Natural killer cell (primary cell): ENCODE measurements at regions not wholly inside any gene's neighbourhood (a gene's known extent, or its start where the extent isn't known, plus 50 kb on each side); places are given as distances from the start of the nearest gene placed in this dataset.

Experiments
- ATAC-seq, 3 donors: fragments of 150-1000 bp in 2 of 3; fragments of 200-7000 bp in 1 of 3; cut with Tn5 transposase; 1 replicate in 1 of 3; 2 replicates in 2 of 3; pipeline ENCODE4 v1.10.0; 2021; ENCODE audit warnings: mild to moderate bottlenecking in 2 of 3, moderate library complexity in 2 of 3
- DNase-seq, 2 donors: peaks; one replicate each; pipeline versions ENCODE4 v3.0.0 to v3.0.0-alpha.2; 2013 to 2021; ENCODE audit warnings: mixed read lengths in 1 of 2
- H3K27ac ChIP-seq: one replicate; pipeline ENCODE4 v1.5.1; 2013; ENCODE audit warnings: mild to moderate bottlenecking, low read length
- H3K27me3 ChIP-seq: one replicate; pipeline ENCODE4 v1.6.1; 2013; ENCODE audit warnings: low read length; ENCODE audit not compliant: control insufficient read depth, insufficient read depth
- H3K36me3 ChIP-seq: one replicate; pipeline ENCODE4 v1.6.1; 2013; ENCODE audit warnings: low read length; ENCODE audit not compliant: control insufficient read depth, insufficient read depth
- H3K4me1 ChIP-seq: one replicate; pipeline ENCODE4 v1.6.1; 2013; ENCODE audit warnings: low read length; ENCODE audit not compliant: control insufficient read depth, insufficient read depth
- H3K4me3 ChIP-seq: one replicate; pipeline ENCODE4 v1.5.1; 2013; ENCODE audit warnings: low read length
- H3K9me3 ChIP-seq: one replicate; pipeline ENCODE4 v1.6.1; 2013; ENCODE audit warnings: low read length; ENCODE audit not compliant: control insufficient read depth, insufficient read depth
- H3K27ac Mint-ChIP-seq, 2 donors: one replicate each; pipeline ENCODE4 v1.8.0; 2022; ENCODE audit warnings: mild to moderate bottlenecking in 2 of 2, mixed read lengths in 2 of 2, moderate library complexity in 1 of 2
- H3K27me3 Mint-ChIP-seq, 2 donors: one replicate each; pipeline ENCODE4 v1.8.0; 2022; ENCODE audit warnings: low read depth in 2 of 2, mixed read lengths in 2 of 2
- H3K36me3 Mint-ChIP-seq: one replicate; pipeline ENCODE4 v1.8.0; 2022; ENCODE audit warnings: mixed read lengths
- H3K4me1 Mint-ChIP-seq, 2 donors: one replicate each; pipeline ENCODE4 v1.8.0; 2022; ENCODE audit warnings: mixed read lengths in 2 of 2
- H3K4me3 Mint-ChIP-seq: one replicate; pipeline ENCODE4 v1.8.0; 2022; ENCODE audit warnings: mild to moderate bottlenecking, moderate library complexity, mixed read lengths
- H3K9me3 Mint-ChIP-seq, 2 donors: one replicate each; pipeline ENCODE4 v1.8.0; 2022; ENCODE audit warnings: mixed read lengths in 2 of 2
- WGBS: methylation state at CpG from one replicate; pipeline ENCODE4 v1.1.7; 2013; ENCODE audit warnings: missing lambda C conversion rate; ENCODE audit not compliant: insufficient coverage; 5-methylcytosine and 5-hydroxymethylcytosine counted together
- intact Hi-C: fragments of 100-400 bp; cut with micrococcal nuclease; formaldehyde crosslinking; loops from one replicate; pipeline ENCODE4 v1.14.2; 2022
- TF ChIP-seq, protein P1 (sequence below): fragments of 200-600 bp; IDR thresholded peaks from one replicate; pipeline ENCODE4 v1.8.0; 2022; ENCODE audit warnings: antibody characterized with exemption

DNA sequence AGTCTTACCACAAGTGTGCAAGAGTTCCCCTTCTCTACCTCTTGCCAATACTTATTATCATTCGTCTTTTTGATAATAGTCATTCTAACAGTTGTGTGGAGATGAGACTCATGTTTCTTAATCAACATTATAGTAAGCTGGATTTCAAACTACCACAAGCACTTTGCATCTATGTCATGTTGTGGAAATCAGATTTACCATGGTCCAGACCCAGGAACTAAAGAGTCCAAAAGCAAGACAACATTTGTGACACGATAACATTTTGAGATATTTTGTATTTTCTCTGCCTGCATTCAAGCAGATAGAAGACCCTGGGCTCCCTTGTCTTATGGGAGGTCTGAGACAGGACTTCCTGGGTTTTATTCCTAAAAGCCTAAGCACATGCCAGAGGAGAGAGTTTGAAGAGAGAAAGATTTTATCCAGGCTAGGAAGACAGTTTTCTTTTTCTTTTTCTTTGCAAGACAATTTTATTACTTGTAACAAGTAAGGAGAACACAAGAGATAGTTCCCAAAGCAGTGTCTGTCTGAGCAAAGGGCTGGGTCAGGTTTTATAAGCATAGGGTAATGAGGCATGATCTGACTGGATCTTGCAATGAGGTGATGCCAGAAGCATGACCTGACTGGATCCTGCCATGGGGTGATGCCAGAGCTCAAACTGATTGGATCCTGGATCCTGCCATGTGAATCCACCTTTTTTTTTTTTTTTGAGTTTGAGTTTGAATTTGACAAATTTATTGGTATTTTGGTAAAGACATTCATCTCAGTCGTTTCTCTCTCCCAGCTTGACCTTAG, 180.5 kb upstream of the HMGA2 start:
- no peaks in the 10 kb centered on the region for H3K9me3 ChIP-seq
- Mint-ChIP-seq H3K27me3 (peaks cover 5 to 30% of the 10 kb centered on the region in 2 donors), H3K4me1 (no peaks in the 10 kb centered on the region), H3K36me3 (no peaks in the 10 kb centered on the region), H3K4me3 (no peak overlapping the region), H3K9me3 (no peaks in the 10 kb centered on the region), H3K27ac (no peak overlapping the region)
- ATAC-seq (no peak), DNase-seq (no peak)
- no peaks in the 10 kb centered on the region for H3K27me3 ChIP-seq
- H3K4me3 ChIP-seq, result no peak overlapping the region
- WGBS, result 75% methylated on average over 2 of the region's 3 CpGs
- H3K27ac ChIP-seq, result no peak overlapping the region
- no peaks in the 10 kb centered on the region for H3K36me3 ChIP-seq
- TF ChIP-seq, protein P1, sequence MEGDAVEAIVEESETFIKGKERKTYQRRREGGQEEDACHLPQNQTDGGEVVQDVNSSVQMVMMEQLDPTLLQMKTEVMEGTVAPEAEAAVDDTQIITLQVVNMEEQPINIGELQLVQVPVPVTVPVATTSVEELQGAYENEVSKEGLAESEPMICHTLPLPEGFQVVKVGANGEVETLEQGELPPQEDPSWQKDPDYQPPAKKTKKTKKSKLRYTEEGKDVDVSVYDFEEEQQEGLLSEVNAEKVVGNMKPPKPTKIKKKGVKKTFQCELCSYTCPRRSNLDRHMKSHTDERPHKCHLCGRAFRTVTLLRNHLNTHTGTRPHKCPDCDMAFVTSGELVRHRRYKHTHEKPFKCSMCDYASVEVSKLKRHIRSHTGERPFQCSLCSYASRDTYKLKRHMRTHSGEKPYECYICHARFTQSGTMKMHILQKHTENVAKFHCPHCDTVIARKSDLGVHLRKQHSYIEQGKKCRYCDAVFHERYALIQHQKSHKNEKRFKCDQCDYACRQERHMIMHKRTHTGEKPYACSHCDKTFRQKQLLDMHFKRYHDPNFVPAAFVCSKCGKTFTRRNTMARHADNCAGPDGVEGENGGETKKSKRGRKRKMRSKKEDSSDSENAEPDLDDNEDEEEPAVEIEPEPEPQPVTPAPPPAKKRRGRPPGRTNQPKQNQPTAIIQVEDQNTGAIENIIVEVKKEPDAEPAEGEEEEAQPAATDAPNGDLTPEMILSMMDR, result no peak
- H3K4me1 ChIP-seq, result no peaks in the 10 kb centered on the region
- intact Hi-C loops, result no loop called here

- Mint-ChIP-seq H3K27me3 (peaks cover 5 to 27% of the 10 kb centered on the region in 2 donors), H3K36me3 (no peaks in the 10 kb centered on the region), H3K4me3 (no peak overlapping the region), H3K9me3 (no peaks in the 10 kb centered on the region), H3K4me1 (no peaks in the 10 kb centered on the region), H3K27ac (no peak overlapping the region)
- DNase-seq (no peak), ATAC-seq (no peak)
- Histone ChIP-seq H3K4me1 (no peaks in the 10 kb centered on the region), H3K27ac (no peak overlapping the region), H3K27me3 (no peaks in the 10 kb centered on the region), H3K4me3 (no peak overlapping the region), H3K9me3 (no peaks in the 10 kb centered on the region), H3K36me3 (no peaks in the 10 kb centered on the region)
- intact Hi-C loops, result no loop called here
- TF ChIP-seq, protein P1, result no peak
- WGBS, result 89% methylated on average over 11 of the region's 11 CpGs
These were observed 178.1 kb upstream of the HMGA2 start for GRCh38 chr12:65646127-65646643.

DNA sequence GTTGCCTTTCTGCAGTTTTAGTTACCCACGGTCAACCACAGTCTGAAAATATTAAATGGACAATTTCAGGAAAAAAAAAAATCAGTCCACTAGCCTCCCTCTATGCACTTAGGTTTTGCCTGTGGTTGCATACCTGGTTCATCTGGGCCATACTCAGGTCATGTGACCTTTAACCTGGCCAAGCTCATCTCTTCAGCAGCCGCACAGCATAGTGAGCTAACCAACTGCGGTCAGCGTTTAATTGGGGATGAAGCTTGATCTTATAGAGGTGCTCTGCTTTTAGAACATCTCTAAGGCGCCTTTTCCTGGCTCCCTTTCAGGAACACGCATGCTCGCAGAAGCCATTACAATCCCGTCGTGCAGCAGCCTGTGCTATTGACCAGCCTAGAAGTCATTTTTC, 177.2 kb upstream of the HMGA2 start:
- Mint-ChIP-seq H3K9me3 (no peaks in the 10 kb centered on the region), H3K27me3 (peaks cover 0 to 20% of the 10 kb centered on the region in 2 donors), H3K4me3 (no peak overlapping the region), H3K27ac (no peak overlapping the region), H3K36me3 (no peaks in the 10 kb centered on the region), H3K4me1 (no peaks in the 10 kb centered on the region)
- Histone ChIP-seq H3K27me3 (no peaks in the 10 kb centered on the region), H3K4me3 (no peak overlapping the region), H3K36me3 (no peaks in the 10 kb centered on the region), H3K27ac (no peak overlapping the region), H3K4me1 (no peaks in the 10 kb centered on the region), H3K9me3 (no peaks in the 10 kb centered on the region)
- DNase-seq, result no peak
- TF ChIP-seq, protein P1, result no peak
- intact Hi-C loops, result no loop called here
- no peak for ATAC-seq
- WGBS, result 92% methylated on average over 9 of the region's 9 CpGs

GRCh38 chr12:65648461-65648860, 175.8 kb upstream of the HMGA2 start:
- intact Hi-C loops, result no loop called here
- Mint-ChIP-seq H3K27ac (no peak overlapping the region), H3K4me1 (no peaks in the 10 kb centered on the region), H3K27me3 (peaks cover 0 to 23% of the 10 kb centered on the region in 2 donors), H3K4me3 (no peak overlapping the region), H3K36me3 (no peaks in the 10 kb centered on the region), H3K9me3 (no peaks in the 10 kb centered on the region)
- no peaks in the 10 kb centered on the region for H3K27me3 ChIP-seq
- ATAC-seq, result no peak
- H3K9me3 ChIP-seq, result no peaks in the 10 kb centered on the region
- WGBS, result no CpG with 5 or more reads among the region's 2 CpGs
- no peak overlapping the region for H3K27ac ChIP-seq
- no peak for DNase-seq
- no peaks in the 10 kb centered on the region for H3K36me3 ChIP-seq
- H3K4me3 ChIP-seq, result no peak overlapping the region
- H3K4me1 ChIP-seq, result no peaks in the 10 kb centered on the region
- TF ChIP-seq, protein P1, result no peak
